Activated T-cell treated with anti-CD3 and anti-CD28 coated beads for 48 hours (primary cell): ENCODE measurements at regions not wholly inside any gene's neighbourhood (a gene's known extent, or its start where the extent isn't known, plus 50 kb on each side); places are given as distances from the start of the nearest gene placed in this dataset.
"Not testable (repeated sequence)": the region's sequence is repeated elsewhere in the genome, so short reads cannot be mapped to it uniquely, and the experiment has no call there.

Experiments used
- DNase-seq: peaks from one replicate; pipeline ENCODE4 v3.0.0-alpha.2; 2020; ENCODE audit warnings: low read depth

DNA sequence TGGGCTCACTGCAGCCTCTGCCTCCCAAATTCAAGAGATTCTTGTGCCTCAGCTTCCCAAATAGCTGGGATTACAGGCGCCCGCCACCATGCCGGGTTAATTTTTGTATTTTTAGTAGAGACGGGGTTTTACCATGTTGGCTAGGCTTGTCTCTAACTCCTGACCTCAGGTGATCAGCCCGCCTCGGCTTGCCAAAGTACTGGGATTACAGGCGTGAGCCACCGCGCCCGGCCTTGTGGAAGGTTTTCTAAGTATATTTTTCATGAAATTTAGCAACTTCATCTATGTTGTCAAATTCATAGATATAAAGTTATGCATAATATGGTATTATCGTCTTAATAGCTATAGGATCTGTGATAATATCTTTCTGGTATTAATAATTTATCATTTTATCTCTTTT is 275.6 kb upstream of the GRM7 start:
- DNase-seq, result no peak

GRCh38 chr3:6600237-6600636 is 260.7 kb upstream of the GRM7 start:
- no peak for DNase-seq

DNA sequence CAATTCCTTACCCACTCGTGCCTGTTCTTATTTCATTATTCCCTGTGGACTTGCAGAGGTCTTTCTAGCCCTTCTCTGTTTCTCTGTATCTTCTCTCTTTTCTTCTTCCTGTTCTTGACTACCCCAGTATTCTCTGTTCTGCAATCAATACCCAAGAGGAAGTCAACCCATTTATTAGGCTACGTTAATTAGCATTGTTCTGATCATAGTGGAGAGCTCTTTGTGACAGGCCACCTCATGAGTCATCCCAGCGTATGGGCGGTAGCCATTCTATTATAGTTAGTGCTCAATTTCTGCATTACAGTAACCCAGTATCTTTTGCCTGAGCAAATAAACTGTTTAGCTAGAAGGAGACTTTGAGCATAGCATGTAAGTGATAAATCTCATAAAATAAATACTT is 259.5 kb upstream of the GRM7 start:
- DNase-seq, result no peak

- DNase-seq, result no peak
Measured at GRCh38 chr3:6602329-6602728, 258.6 kb upstream of the GRM7 start.

DNA sequence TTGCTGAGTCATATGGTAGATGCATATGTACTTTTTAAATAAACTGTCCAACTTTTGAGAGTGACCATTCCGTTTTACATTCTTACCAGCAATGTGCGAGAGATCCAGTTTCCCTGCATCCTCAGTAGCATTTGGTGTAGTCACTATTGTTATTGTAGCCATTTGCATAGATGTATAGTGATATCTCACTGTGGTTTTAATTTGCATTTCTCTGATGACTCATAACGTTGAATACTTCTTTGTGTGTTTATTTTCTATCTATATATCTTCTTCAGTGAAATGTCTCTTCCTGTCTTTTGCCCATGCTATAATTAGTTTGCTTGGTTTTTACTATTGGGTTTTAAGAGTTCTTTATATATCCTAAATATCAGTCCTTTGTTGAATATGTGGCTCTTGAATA is 255.7 kb upstream of the GRM7 start:
- no peak for DNase-seq

DNA sequence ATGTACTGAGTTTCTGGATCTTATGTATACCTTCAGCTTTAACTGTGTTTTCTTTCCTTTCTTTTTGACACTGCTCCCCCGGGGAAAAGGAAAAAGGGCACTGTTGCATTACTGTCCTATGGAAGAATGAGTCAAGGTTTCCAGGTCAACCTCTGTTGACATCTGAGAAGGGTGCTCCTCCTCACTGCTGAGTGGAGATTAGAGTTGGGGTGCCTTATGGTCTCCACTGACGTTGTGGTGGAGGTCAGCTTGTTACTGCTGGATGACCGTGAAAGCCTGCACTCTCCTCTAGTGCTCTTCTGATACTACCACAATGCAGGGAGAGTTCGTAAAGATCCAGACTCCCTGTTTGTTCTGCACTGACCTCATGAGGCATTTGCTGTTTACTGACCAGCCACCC is 252.1 kb upstream of the GRM7 start:
- no peak for DNase-seq

GRCh38 chr3:6612034-6612616 is 248.8 kb upstream of the GRM7 start:
- no peak for DNase-seq

DNA sequence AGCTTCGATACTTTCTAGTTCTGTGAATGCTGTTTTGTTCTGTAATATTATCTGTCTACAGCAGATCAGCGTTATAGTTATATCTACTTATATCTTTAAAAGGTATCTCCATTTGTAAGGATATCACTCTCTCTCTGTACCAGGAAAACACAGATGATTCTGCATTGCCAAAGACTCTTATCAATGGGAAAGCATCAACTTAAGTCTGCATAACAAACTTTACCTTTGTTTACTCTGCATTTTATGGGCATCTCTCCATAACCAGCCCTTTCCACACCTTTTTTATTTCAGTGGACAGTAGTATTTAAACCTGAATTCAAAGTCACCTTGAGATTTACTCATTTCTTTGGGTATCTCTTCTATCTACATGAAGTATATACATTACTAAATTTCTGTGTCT is 238.7 kb upstream of the GRM7 start:
- DNase-seq, result no peak

DNA sequence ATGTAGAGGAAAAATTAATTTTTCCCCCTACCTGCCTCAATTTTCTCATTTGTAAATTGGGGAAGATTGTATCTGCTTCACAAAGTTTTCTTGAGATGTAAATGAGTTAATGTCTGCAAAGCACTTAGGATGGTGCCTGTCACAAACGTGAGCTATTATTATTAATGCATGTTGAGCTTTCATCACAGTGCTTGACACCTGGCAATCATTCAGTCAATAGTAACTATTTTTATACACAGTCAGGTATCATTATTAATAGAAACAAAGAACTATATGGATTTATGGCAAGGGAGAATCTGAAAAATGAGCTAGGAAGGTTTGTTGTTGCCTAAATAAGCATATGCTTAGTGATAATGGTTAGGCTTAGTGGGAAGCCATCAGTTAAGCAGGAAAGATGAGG is 238.2 kb upstream of the GRM7 start:
- DNase-seq, result no peak

DNA sequence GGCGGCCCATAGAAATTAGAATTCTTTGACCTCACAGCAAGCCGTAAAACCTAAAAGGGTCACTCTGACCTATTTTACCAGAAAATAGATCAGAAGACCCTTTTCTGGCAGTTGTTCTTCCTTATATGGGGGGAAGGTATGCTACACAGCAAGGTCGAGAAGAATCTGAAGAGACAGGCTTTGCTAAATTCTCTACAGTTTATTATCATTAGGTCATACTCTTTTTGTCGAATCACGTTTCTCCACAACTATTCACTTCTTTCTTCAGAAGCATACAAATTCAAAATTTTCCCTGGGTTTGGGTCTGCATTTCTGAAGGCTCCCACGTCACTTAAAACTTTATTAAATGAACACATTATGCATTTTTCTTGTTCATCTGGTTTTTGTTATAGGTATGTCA is 229.5 kb upstream of the GRM7 start:
- DNase-seq, result no peak

- no peak for DNase-seq
Measured at GRCh38 chr3:6640907-6641306, 220.0 kb upstream of the GRM7 start.

GRCh38 chr3:6644070-6644929 is 216.6 kb upstream of the GRM7 start:
- no peak for DNase-seq

DNA sequence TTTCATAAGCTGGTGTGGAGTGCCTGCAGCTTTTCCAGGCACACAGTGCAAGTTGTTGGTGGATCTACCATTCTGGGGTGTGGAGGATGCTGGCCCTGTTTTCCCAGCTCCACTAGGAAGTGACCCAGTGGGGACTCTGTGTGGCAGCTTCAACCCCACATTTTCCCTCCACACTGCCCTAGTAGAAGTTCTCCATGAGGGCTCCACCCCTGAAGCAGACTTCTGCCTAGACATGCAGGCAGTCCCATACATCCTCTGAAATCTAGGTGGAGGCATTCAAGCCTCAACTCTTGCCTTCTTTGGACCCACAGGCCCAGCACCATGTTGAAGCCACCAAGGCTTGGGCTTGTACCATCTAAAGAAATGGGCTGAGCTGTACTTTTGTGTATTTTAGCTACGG is 206.2 kb upstream of the GRM7 start:
- no peak for DNase-seq

GRCh38 chr3:6655275-6655674 is 205.6 kb upstream of the GRM7 start:
- DNase-seq, result no peak

- no peak for DNase-seq
Measured at GRCh38 chr3:6657591-6657990, 203.3 kb upstream of the GRM7 start.

DNA sequence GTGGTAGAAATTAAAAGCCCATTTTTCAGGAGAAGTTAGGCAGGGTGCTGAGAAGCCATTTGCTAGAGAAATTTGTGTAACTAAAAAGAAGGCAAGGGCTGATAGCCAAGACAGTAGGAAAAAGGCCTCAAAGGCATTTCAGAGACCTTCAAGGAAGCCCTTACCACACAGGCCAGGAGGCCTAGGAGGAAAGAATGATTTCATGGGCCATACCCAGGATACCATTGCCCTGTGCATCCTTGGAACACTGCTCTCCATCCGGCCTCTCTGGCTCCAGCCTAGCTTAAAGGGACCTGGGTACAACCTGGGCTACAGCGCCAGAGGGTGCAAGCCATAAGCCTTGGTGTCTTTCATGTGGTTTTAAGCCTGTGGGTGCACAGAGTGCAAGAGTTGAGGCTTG is 193.6 kb upstream of the GRM7 start:
- DNase-seq, result no peak

- no peak for DNase-seq
Measured at GRCh38 chr3:6671363-6671762, 189.6 kb upstream of the GRM7 start.

- DNase-seq, result no peak
Measured at GRCh38 chr3:6679510-6679909, 181.4 kb upstream of the GRM7 start.

- no peak for DNase-seq
Measured at GRCh38 chr3:6680119-6680806, 180.7 kb upstream of the GRM7 start.

DNA sequence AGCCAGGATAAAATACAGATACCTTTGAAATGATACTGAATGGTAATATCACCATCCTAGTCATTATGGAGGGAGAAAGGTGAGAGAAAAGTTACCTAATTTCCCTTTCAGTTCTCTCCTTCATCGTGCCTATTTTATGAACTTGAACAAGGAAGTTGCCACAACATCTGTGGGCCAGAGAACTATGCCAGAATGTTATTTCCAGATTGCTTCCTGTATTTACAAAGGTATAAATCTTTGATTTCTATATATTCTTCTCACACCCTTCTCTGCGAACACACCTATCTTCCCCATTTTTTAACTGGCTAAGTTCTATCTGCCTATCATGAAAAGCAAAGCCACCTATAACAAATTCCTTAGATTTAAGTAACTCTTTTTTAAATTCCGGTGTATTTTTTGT is 163.6 kb upstream of the GRM7 start:
- no peak for DNase-seq

- no peak for DNase-seq
Measured at GRCh38 chr3:6697722-6698121, 163.2 kb upstream of the GRM7 start.

DNA sequence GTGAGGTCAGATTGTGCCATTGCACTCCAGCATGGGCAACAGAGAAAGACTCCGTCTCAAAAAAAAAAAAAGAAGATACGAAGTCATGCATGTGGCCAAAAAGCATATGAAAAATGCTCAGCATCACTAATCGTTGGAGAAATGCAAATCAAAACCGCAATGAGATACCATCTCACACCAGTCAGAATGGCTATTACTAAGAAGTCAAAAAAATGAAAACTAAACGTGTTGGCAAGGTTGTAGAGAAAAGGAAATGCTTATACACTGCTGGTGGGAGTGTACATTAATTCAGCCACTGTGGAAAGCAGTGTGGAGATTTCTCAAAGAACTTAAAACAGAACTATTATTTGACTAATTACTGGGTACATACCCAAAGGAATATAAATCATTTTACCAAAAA is 156.1 kb upstream of the GRM7 start:
- DNase-seq, result not testable (repeated sequence)

GRCh38 chr3:6706777-6707176 is 154.1 kb upstream of the GRM7 start:
- DNase-seq, result no peak
